Stimulated activated effector memory CD8-positive, alpha-beta T cell treated with anti-CD3 and anti-CD28 coated beads, Interleukin-12 subunit alpha, Interleukin-12 subunit beta, amount 100 ng/mL, for 72 hours (primary cell): ENCODE measurements at regions not wholly inside any gene's neighbourhood (a gene's known extent, or its start where the extent isn't known, plus 50 kb on each side); places are given as distances from the start of the nearest gene placed in this dataset.
"Not testable (repeated sequence)": the region's sequence is repeated elsewhere in the genome, so short reads cannot be mapped to it uniquely, and the experiment has no call there.

Source experiments
- ATAC-seq: fragments of 150-1000 bp; cut with Tn5 transposase; 2 replicates; pipeline ENCODE4 v1.10.0; 2021
- DNase-seq, 2 donors: peaks; one replicate each; pipeline ENCODE4 v3.0.0; 2021 to 2022; ENCODE audit warnings: low spot score in 2 of 2
- H3K27ac Mint-ChIP-seq: one replicate; pipeline ENCODE4 v1.8.0; 2022; ENCODE audit warnings: mild to moderate bottlenecking, mixed read lengths
- H3K36me3 Mint-ChIP-seq: one replicate; pipeline ENCODE4 v1.8.0; 2022; ENCODE audit warnings: mild to moderate bottlenecking, mixed read lengths
- H3K4me1 Mint-ChIP-seq: one replicate; pipeline ENCODE4 v1.8.0; 2022; ENCODE audit warnings: mixed read lengths
- H3K4me3 Mint-ChIP-seq: one replicate; pipeline ENCODE4 v1.8.0; 2022; ENCODE audit warnings: mild to moderate bottlenecking, mixed read lengths
- H3K9me3 Mint-ChIP-seq: one replicate; pipeline ENCODE4 v1.8.0; 2022; ENCODE audit warnings: mixed read lengths

DNA sequence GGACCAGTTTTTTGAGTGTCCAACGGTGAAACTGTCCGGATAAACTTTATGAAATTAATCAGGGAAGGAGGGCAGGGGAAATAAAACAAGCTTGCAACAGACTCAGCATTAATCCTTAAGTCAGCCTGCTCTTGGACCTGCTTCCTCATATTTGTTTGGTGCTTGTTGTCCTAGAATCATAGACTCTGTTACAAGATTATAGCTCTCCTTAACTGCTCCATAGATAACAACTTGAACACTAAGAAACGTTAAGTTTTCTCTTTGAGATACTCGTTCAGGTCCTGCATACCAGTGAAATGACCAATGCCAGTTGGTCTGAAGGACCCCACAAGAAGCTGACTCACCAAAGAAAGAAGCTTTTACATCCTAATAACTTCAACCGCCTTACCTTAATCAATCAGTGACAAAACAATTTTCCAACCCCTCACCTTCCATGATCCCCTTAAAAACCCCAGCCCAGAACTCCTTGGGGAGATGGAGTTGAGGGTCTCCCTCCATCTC is 493.2 kb downstream of the PID1 start:
- no peaks in the 10 kb centered on the region for H3K4me1 Mint-ChIP-seq
- H3K9me3 Mint-ChIP-seq = peaks cover 21% of the 10 kb centered on the region
- DNase-seq (no peak), ATAC-seq (no peak)
- H3K36me3 Mint-ChIP-seq = no peaks in the 10 kb centered on the region
- H3K4me3 Mint-ChIP-seq = no peak overlapping the region
- no peak overlapping the region for H3K27ac Mint-ChIP-seq

DNA sequence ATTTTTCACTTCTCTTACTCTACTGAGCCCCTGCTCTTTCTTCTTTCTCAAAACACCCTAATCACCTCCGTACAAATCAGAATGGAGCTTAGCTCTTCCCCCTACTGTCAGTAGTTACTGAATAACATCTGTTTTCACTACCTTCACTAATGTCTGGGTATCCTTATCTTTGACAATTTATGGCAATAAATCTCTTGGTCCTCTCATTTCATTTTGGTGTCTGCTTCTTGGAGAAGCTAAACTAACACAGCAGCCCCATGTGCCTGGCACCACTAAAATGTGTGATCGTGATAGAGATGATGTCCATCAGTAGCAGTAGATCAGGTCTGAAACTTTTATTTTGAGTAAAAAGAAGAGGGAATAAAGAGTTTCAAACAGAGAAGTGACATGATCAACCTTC is 496.5 kb downstream of the PID1 start:
- H3K9me3 Mint-ChIP-seq = peaks cover 27% of the 10 kb centered on the region
- no peak overlapping the region for H3K27ac Mint-ChIP-seq
- no peak for DNase-seq
- no peak overlapping the region for H3K4me3 Mint-ChIP-seq
- H3K36me3 Mint-ChIP-seq = no peaks in the 10 kb centered on the region
- no peaks in the 10 kb centered on the region for H3K4me1 Mint-ChIP-seq
- ATAC-seq = no peak

DNA sequence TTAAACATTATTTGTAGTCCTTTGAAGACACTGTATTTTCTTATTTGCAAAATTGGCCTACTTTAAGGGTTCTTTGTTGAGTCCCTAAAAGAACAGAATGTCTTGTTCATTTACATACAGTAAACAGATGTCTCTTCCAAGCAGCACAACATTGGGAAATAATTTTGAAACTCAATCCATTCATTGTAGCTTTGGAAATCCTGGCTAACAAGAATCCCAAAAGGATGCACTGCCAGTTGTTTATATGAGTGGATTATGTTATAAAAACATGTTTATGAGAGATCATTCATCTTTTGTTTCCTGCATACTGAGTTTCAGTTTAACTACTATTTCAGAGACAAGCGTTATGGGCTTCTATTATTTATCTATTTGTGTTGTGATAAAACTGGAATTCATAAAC is 499.3 kb downstream of the PID1 start:
- Mint-ChIP-seq H3K9me3 (peaks cover 21% of the 10 kb centered on the region), H3K36me3 (no peaks in the 10 kb centered on the region), H3K4me3 (no peak overlapping the region), H3K4me1 (no peaks in the 10 kb centered on the region), H3K27ac (no peak overlapping the region)
- ATAC-seq (no peak), DNase-seq (no peak)

DNA sequence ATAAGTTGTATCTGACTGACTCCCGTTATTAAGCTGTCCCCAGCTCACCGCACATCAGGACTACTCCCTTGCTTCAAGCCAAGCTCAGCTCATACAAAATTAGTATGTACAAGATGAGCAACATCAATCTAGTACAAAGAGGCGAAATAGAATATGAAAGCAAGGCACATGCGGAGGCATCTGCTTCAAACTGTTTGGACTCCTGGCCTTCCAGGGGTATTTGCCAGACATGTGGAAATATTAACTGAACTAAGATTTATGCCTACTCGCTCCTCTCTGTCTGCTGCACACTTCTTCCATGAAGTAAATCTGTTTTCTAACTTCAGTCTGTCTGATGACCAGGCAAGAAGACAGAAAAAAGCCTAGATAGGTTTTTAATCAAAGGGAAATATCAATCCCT is 499.8 kb downstream of the PID1 start:
- Mint-ChIP-seq H3K4me1 (no peaks in the 10 kb centered on the region), H3K27ac (no peak overlapping the region), H3K9me3 (peaks cover 21% of the 10 kb centered on the region), H3K4me3 (no peak overlapping the region), H3K36me3 (no peaks in the 10 kb centered on the region)
- DNase-seq (no peak), ATAC-seq (no peak)

DNA sequence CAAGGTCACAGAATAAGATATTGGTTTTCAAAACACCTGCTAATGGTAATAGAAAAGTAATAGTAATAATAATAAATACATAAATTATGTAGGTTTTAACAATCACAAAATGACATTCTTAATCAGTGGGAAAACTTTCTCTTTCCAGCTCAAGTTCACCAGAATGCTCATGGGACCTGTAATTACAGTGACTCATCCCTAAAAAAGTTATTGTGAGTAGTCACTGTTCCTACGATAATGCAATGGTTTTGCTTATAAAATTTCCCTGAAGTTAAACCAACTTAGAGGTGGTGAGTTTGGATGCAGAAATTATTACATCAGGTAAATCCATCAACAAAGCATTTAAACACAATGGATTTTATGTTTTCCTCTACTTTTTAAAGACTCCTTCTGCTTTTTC is 502.3 kb downstream of the PID1 start:
- no peak for DNase-seq

DNA sequence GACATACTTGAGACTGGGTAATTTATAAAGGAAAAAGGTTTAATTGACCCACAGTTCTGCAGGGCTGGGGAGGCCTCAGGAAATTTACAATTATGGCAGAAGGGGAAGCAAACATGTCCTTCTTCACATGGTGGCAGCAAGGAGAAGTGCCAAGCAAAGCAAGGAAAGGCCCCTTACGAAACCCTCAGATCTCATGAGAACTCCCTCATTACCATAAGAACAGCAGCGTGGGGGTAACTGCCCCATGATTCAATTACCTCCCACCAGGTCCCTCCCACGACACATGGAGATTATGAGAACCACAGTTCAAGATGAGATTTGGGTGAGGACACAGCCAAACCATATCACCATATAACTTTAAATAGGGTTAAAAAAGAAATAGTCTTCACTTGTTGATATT is 502.9 kb downstream of the PID1 start:
- H3K36me3 Mint-ChIP-seq, H3K4me1 Mint-ChIP-seq, ATAC-seq, H3K4me3 Mint-ChIP-seq, DNase-seq, H3K27ac Mint-ChIP-seq: not testable (repeated sequence)
- peaks cover 13% of the 10 kb centered on the region for H3K9me3 Mint-ChIP-seq

More for the DNA sequence above, 502.3 kb downstream of the PID1 start:
- H3K36me3 Mint-ChIP-seq = no peaks in the 10 kb centered on the region
- H3K27ac Mint-ChIP-seq = no peak overlapping the region
- H3K9me3 Mint-ChIP-seq = peaks cover 13% of the 10 kb centered on the region
- H3K4me3 Mint-ChIP-seq = no peak overlapping the region
- ATAC-seq = no peak
- no peaks in the 10 kb centered on the region for H3K4me1 Mint-ChIP-seq

DNA sequence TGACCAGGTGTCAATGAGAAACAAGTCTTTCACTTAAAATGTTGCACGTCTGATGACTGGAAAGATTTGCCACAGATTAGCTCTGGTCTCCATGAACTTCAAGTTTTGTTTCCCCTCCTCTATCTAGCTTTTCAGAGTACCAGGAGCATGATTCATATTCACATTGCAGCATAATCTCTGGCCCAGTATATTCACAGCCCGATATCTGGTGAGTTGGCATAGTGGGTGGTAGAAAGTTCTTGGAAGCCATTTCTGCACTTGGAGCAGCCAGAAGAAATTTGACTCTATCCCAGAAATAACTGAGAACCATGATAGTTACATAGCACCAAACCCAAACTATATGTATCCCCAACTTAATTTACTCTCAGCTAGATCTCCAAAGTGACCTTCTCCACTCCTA is 503.9 kb downstream of the PID1 start:
- no peak for DNase-seq
- H3K9me3 Mint-ChIP-seq = peaks cover 14% of the 10 kb centered on the region
- no peak overlapping the region for H3K27ac Mint-ChIP-seq

DNA sequence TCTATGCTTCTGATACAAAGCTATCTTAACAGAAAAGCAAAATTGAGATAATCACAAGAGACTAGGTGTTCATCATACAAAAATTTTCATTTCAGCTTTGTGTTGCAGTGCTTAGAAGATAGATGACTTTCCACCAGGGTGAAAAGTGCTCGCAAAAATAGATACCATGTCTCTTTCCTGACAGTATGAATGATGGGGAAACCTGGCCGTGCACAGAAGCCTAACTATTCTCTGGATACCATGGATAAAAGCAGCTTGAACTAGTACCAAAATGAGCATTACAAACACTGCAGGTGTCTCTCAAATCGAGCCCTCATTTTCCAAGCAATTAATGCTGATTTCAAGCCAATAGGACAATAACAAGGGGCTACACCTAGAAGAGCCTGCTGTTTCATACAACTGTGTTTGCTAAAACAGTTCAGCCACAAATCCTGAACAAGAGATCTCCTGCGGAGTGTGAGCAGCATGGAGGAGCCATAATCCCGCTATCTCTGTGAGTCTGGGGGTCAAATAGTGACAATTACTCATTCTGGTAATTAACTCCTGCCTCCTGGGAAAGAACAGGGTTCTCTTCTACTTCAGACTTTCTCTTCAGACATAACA is 507.6 kb downstream of the PID1 start:
- no peak overlapping the region for H3K27ac Mint-ChIP-seq
- ATAC-seq = no peak

More for the DNA sequence above, 503.9 kb downstream of the PID1 start:
- Mint-ChIP-seq H3K36me3 (no peaks in the 10 kb centered on the region), H3K4me1 (no peaks in the 10 kb centered on the region), H3K4me3 (no peak overlapping the region)
- no peak for ATAC-seq

DNA sequence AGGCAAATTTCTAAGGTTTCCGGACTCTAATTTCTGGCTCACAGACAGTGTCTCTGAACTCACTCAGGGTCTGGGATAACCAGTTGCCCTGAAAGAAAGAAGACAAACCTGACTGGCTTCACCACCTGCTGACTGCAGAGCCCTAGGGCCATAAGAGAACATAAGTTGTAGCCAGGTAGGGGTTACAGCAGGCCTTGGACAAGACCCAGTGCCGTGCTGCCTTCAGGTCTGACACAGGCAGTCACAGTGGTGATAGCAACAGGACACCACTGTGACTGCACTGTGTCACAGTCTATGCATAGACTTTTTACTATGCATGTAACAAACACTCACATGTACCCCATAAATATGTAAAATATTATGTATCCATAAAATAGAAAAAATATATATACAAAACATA is 508.5 kb downstream of the PID1 start:
- ATAC-seq (no peak), DNase-seq (no peak)
- H3K4me1 Mint-ChIP-seq = no peaks in the 10 kb centered on the region

More for the DNA sequence above, 507.6 kb downstream of the PID1 start:
- H3K4me1 Mint-ChIP-seq = no peaks in the 10 kb centered on the region
- no peak for DNase-seq
- H3K9me3 Mint-ChIP-seq = peaks cover 7% of the 10 kb centered on the region
- H3K36me3 Mint-ChIP-seq = no peaks in the 10 kb centered on the region
- no peak overlapping the region for H3K4me3 Mint-ChIP-seq

DNA sequence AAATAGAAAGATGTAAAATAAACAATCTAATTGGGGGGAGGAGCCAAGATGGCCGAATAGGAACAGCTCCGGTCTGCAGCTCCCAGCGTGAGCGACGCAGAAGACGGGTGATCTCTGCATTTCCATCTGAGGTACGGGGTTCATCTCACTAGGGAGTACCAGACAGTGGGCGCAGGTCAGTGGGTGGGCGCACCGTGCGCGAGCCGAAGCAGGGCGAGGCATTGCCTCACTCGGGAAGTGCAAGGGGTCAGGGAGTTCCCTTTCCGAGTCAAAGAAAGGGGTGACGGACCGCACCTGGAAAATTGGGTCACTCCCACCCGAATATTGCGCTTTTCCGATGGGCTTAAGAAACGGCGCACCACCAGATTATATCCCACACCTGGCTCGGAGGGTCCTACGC is 515.4 kb downstream of the PID1 start:
- H3K27ac Mint-ChIP-seq, H3K9me3 Mint-ChIP-seq, H3K36me3 Mint-ChIP-seq, H3K4me1 Mint-ChIP-seq, H3K4me3 Mint-ChIP-seq, ATAC-seq, DNase-seq: not testable (repeated sequence)

More for the DNA sequence above, 508.5 kb downstream of the PID1 start:
- no peak overlapping the region for H3K4me3 Mint-ChIP-seq
- H3K9me3 Mint-ChIP-seq = peaks cover 7% of the 10 kb centered on the region
- H3K27ac Mint-ChIP-seq = no peak overlapping the region
- no peaks in the 10 kb centered on the region for H3K36me3 Mint-ChIP-seq

DNA sequence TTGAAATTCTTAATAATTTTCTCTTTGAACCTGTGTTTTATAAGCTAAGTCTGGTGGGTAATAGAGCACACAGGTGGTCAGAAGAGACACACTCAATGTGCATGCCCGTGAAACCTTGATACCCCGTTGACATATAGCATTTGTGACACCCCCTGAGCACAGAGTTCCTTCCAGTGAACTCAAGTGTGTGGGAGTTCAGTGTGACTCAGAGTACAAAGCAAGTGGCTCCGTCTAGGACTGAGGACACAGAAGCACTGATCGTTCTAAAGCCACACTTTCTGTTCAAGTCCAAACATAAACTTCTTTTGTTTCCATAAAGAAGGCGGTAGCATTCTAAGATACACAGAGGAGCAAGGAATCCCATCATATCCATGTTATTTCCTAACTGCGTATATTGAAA is 523.6 kb downstream of the PID1 start:
- no peak overlapping the region for H3K4me3 Mint-ChIP-seq
- no peak for ATAC-seq
- no peak for DNase-seq
- H3K4me1 Mint-ChIP-seq = no peaks in the 10 kb centered on the region
- H3K27ac Mint-ChIP-seq = no peak overlapping the region
- H3K9me3 Mint-ChIP-seq = peaks cover 13% of the 10 kb centered on the region
- H3K36me3 Mint-ChIP-seq = no peaks in the 10 kb centered on the region

DNA sequence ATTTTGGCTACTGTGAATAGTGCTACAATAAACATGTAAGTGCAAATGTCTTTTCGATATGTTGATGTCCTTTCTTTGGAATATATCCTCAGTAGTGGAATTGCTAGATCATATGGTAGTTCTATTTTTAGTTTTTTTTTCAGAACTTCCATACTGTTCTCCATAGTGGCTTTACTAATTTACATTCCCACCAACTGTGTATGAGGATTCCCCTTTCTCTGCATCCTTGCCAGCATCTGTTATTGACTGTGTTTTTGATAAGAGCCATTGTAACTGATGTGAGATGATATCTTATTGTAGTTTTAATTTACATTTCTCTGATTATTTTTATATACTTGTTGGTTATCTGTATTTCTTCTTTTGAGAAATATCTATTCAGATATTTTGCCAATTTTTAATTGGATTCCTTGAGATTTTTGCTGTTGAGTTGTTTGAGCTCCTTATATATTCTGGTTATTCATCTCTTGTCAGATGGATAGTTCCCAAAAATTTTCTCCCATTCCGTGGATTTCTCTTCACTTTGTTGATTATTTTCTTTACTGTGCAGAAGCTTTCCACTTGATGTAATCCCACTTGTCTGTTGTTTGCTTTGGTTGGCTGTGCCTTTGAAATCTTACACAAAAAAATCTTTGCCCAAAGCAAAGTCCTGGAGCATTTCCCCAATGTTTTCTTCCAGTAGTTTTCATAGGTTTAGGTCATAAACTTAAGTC is 532.3 kb downstream of the PID1 start:
- ATAC-seq = no peak
- H3K36me3 Mint-ChIP-seq = no peaks in the 10 kb centered on the region
- H3K9me3 Mint-ChIP-seq = peaks cover 13% of the 10 kb centered on the region
- DNase-seq = no peak
- H3K4me3 Mint-ChIP-seq = no peak overlapping the region
- no peaks in the 10 kb centered on the region for H3K4me1 Mint-ChIP-seq
- H3K27ac Mint-ChIP-seq = no peak overlapping the region

DNA sequence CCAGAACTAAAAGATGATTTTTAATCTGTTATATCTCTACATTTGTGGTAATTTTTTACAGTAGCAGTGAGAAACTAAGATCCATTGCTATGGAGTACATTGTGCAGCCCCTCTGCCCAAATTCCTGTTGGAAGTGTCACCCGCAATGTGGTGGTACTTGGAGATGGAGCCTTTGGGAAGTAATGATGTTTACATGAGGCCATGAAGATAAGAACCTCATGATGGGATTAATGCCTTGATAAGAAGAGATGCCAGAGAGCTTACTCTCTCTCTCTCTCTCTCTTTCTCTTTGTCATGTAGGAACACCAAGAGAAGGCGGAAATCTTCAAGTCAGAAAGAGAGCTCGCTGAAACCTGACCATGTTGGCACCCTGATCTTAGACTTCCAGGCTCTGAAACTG is 535.4 kb downstream of the PID1 start:
- Mint-ChIP-seq H3K4me3 (no peak overlapping the region), H3K4me1 (no peaks in the 10 kb centered on the region), H3K9me3 (peaks cover 12% of the 10 kb centered on the region), H3K36me3 (no peaks in the 10 kb centered on the region), H3K27ac (no peak overlapping the region)
- DNase-seq (no peak), ATAC-seq (no peak)

DNA sequence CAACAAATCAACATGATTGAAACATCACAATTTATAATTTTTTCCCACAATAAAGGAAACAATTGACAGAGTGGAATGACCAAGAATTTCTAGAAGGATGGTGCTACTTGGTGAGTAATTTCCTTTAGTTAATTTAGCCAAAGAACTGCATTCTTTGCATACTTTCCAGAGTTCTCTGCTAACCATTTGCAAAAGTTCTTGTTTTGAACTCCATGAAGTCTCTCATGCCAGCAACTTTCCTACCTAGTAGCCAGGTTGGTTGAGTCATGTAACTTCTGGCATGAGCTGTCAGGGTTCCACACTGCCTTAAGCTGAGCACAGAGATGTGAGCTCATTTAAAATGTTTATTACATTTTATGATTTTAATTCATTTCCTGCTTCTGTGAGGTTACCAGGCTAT is 539.6 kb downstream of the PID1 start:
- H3K9me3 Mint-ChIP-seq = peaks cover 4% of the 10 kb centered on the region
- H3K27ac Mint-ChIP-seq = no peak overlapping the region
- H3K4me3 Mint-ChIP-seq = no peak overlapping the region
- DNase-seq = no peak
- no peak for ATAC-seq
- no peaks in the 10 kb centered on the region for H3K36me3 Mint-ChIP-seq
- no peaks in the 10 kb centered on the region for H3K4me1 Mint-ChIP-seq

DNA sequence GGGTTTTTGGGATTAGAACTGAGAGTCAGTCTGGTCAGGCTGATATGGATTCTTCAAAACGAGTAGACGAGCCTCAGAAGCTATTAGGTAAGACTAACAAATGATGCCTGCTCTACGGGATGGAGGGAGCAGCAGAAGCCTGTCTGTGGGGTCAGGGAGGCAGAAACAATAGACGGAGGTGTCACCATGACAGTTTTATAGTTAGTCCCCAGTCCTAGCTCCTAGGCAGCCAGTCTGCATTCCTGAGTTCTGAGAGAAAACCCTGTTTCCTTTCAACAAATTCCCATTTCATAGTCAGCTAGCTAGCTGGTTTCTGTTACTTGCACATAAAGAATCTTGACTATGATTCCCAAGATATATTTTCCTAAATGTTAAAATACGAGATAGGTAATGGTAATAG is 542.1 kb downstream of the PID1 start:
- ATAC-seq = no peak
- H3K4me1 Mint-ChIP-seq = no peaks in the 10 kb centered on the region
- H3K9me3 Mint-ChIP-seq = peaks cover 8% of the 10 kb centered on the region

DNA sequence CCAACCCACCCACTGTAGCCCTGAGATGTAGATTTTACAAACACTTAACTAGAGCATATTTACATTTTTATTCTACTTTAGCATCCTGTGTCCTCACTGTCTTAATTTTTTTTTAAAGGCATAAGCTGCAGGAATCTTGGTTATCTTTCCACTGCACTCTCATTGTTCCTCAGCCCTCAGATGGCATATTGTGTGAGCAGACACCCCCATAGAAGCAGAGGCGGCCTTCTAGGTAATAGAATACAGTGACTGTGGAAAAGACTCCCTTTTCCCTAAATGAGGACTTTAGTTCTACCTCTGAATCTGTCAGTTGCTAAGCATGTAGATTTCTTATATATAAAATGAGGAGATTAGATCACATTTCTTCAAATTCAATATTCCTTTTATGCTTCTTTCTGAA is 543.5 kb upstream of the SPHKAP start:
- Mint-ChIP-seq H3K4me1 (no peaks in the 10 kb centered on the region), H3K4me3 (no peak overlapping the region), H3K36me3 (no peaks in the 10 kb centered on the region), H3K9me3 (peaks cover 11% of the 10 kb centered on the region), H3K27ac (no peak overlapping the region)
- ATAC-seq (no peak), DNase-seq (no peak)

More for the DNA sequence above, 542.1 kb downstream of the PID1 start:
- Mint-ChIP-seq H3K36me3 (no peaks in the 10 kb centered on the region), H3K4me3 (no peak overlapping the region), H3K27ac (no peak overlapping the region)
- DNase-seq = no peak
